ENCODE measurements at regions not wholly inside any gene's neighbourhood (a gene's known extent, or its start where the extent isn't known, plus 50 kb on each side); places are given as distances from the start of the nearest gene placed in this dataset.

DNA sequence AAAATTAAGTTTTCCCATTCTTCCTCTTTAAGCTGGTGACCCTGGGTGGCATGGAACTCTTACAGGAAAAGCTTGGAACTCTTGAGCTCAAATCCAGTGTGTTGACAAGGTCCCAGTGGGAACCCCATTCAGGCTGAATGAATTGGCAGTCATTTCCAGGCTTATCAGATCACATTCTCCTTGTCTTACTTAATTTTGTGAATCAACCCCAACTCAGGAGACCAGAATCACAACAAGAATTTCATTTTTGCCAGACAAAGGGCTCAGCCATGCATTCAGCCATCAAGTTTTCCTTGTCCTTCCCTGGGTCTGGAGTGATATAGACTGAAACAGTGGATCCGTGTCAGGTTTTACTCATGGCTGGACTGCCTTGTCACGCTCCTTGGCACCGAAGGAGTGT, 92.1 kb upstream of the EEF1E1 start:
- H3K4me3 ChIP-seq (ENCODE audit: low read depth, low read length) = no peak overlapping the region
- H3K4me1 Mint-ChIP-seq (ENCODE audit: low read depth, unreplicated experiment) = peaks cover 42% of the 10 kb centered on the region
- peak overlapping the region; percentile 45 for H3K27ac Mint-ChIP-seq (ENCODE audit: unreplicated experiment)
- TF ChIP-seq, protein P1, sequence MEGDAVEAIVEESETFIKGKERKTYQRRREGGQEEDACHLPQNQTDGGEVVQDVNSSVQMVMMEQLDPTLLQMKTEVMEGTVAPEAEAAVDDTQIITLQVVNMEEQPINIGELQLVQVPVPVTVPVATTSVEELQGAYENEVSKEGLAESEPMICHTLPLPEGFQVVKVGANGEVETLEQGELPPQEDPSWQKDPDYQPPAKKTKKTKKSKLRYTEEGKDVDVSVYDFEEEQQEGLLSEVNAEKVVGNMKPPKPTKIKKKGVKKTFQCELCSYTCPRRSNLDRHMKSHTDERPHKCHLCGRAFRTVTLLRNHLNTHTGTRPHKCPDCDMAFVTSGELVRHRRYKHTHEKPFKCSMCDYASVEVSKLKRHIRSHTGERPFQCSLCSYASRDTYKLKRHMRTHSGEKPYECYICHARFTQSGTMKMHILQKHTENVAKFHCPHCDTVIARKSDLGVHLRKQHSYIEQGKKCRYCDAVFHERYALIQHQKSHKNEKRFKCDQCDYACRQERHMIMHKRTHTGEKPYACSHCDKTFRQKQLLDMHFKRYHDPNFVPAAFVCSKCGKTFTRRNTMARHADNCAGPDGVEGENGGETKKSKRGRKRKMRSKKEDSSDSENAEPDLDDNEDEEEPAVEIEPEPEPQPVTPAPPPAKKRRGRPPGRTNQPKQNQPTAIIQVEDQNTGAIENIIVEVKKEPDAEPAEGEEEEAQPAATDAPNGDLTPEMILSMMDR (IDR thresholded peaks at IDR 0.05; ENCODE audit: insufficient read depth in 1 of 2, low read depth in 1 of 2, low read length in 1 of 2, severe bottlenecking in 1 of 2, unreplicated experiment in 1 of 2) = no peak
- peaks cover 55% of the 10 kb centered on the region for H3K4me1 ChIP-seq
- POLR2A ChIA-PET = interaction anchor here (1.2 kb wide), 1 partner anchor 63 kb away, joined by 4 read pairs; no protein-coding TSS in a partner anchor
- no TSS peak for BruUV-seq (replicated peaks)
- H3K4me3 Mint-ChIP-seq (ENCODE audit: unreplicated experiment) = no peak overlapping the region
- no peaks in the 10 kb centered on the region for H3K9me3 Mint-ChIP-seq (ENCODE audit: unreplicated experiment)
- H3K27me3 Mint-ChIP-seq (ENCODE audit: insufficient read depth, unreplicated experiment) = no peaks in the 10 kb centered on the region
- peaks cover 5% of the 10 kb centered on the region; the same call in 1 of the 2 replicates for H3K9me3 ChIP-seq
- no peaks in the 10 kb centered on the region for H3K27me3 ChIP-seq (replicated peaks; ENCODE audit: control insufficient read depth, insufficient read depth, low read length)
- intact Hi-C loops (cut with micrococcal nuclease; ENCODE audit: unreplicated experiment) = loop anchor here (2.0 kb wide), 1 partner anchor 28 kb away; no protein-coding TSS in a partner anchor
- peaks cover 43% of the 10 kb centered on the region for H3K36me3 Mint-ChIP-seq (ENCODE audit: insufficient read depth, unreplicated experiment)
- CTCF ChIA-PET = interaction anchor here (0.8 kb wide), 1 partner anchor 63 kb away, joined by 4 read pairs; no protein-coding TSS in a partner anchor
- H3K36me3 ChIP-seq (ENCODE audit: control insufficient read depth, insufficient read depth, low read length) = no peaks in the 10 kb centered on the region
- no peak for DNase-seq

DNA sequence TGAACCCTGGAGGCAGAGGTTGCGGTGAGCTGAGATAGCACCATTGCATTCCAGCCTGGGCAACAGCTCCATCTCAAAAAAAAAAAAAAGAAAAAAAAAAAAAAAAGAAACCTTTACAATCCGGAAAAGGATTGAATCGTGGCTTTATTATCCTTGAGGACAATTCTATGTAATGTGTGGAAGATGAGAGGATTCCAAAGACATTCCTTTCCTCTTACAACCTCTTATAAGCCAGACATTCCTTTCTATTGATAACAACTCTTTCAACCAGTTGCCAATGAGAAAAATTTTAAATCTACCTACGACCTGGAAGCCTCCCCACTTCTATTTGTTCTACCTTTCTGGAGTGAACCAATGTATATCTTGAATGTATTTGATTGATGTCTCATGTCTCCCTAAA, 91.2 kb upstream of the EEF1E1 start:
- no peaks in the 10 kb centered on the region for H3K27me3 ChIP-seq (replicated peaks; ENCODE audit: control insufficient read depth, insufficient read depth, low read length)
- H3K4me1 ChIP-seq = peaks cover 55% of the 10 kb centered on the region
- peaks cover 5% of the 10 kb centered on the region; the same call in 1 of the 2 replicates for H3K9me3 ChIP-seq
- TF ChIP-seq, protein P1 (IDR thresholded peaks at IDR 0.05; ENCODE audit: insufficient read depth in 1 of 2, low read depth in 1 of 2, low read length in 1 of 2, severe bottlenecking in 1 of 2, unreplicated experiment in 1 of 2) = no peak
- no peak overlapping the region for H3K4me3 Mint-ChIP-seq (ENCODE audit: unreplicated experiment)
- H3K27ac Mint-ChIP-seq (ENCODE audit: unreplicated experiment) = peak overlapping the region; percentile 45
- peak in 1 of 2 experiments; percentile 22 for DNase-seq
- peaks cover 44% of the 10 kb centered on the region for H3K36me3 Mint-ChIP-seq (ENCODE audit: insufficient read depth, unreplicated experiment)
- POLR2A ChIA-PET = interaction anchor here (1.2 kb wide), 1 partner anchor 62 kb away, joined by 4 read pairs; no protein-coding TSS in a partner anchor
- H3K27me3 Mint-ChIP-seq (ENCODE audit: insufficient read depth, unreplicated experiment) = no peaks in the 10 kb centered on the region
- intact Hi-C loops (cut with micrococcal nuclease; ENCODE audit: unreplicated experiment) = no loop called here
- CTCF ChIA-PET = interaction anchor here (0.6 kb wide), 1 partner anchor 136 kb away, joined by 4 read pairs; no protein-coding TSS in a partner anchor
- BruUV-seq (replicated peaks) = no TSS peak
- H3K4me3 ChIP-seq (ENCODE audit: low read depth, low read length) = no peak overlapping the region
- H3K9me3 Mint-ChIP-seq (ENCODE audit: unreplicated experiment) = no peaks in the 10 kb centered on the region
- no peaks in the 10 kb centered on the region for H3K36me3 ChIP-seq (ENCODE audit: control insufficient read depth, insufficient read depth, low read length)
- H3K4me1 Mint-ChIP-seq (ENCODE audit: low read depth, unreplicated experiment) = peaks cover 42% of the 10 kb centered on the region

DNA sequence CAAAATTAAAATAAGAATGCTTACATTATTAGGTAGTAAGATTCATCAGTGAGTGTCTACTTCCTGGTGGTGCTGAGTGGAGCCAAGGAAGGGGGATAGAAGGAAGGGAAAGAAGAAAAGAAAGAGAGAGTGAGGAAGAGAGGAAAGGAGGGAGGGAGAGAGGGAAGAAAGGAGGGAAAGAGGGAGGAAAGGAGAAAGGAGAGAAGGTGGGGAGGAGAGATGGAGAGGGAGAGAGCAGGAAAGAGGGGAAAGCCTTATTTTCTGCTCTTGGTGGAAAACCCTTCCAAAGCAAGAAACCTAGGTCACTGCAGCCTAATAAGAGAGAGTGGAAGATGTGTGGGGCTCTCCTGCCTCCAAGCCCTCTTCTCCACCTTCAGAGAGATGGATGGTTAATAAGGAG, 90.2 kb upstream of the EEF1E1 start:
- H3K27ac Mint-ChIP-seq (ENCODE audit: unreplicated experiment) = peak overlapping the region; percentile 65
- no peak for DNase-seq
- no peaks in the 10 kb centered on the region for H3K27me3 Mint-ChIP-seq (ENCODE audit: insufficient read depth, unreplicated experiment)

More for the DNA sequence above, 90.2 kb upstream of the EEF1E1 start:
- intact Hi-C loops (cut with micrococcal nuclease; ENCODE audit: unreplicated experiment) = no loop called here
- ChIA-PET CTCF (no interaction called here), POLR2A (no interaction called here)
- Mint-ChIP-seq H3K9me3 (ENCODE audit: unreplicated experiment) (no peaks in the 10 kb centered on the region), H3K4me3 (ENCODE audit: unreplicated experiment) (no peak overlapping the region), H3K36me3 (ENCODE audit: insufficient read depth, unreplicated experiment) (peaks cover 42% of the 10 kb centered on the region), H3K4me1 (ENCODE audit: low read depth, unreplicated experiment) (peaks cover 42% of the 10 kb centered on the region)
- Histone ChIP-seq H3K9me3 (peaks cover 5% of the 10 kb centered on the region; the same call in 1 of the 2 replicates), H3K4me3 (ENCODE audit: low read depth, low read length) (no peak overlapping the region), H3K36me3 (ENCODE audit: control insufficient read depth, insufficient read depth, low read length) (no peaks in the 10 kb centered on the region), H3K27me3 (replicated peaks; ENCODE audit: control insufficient read depth, insufficient read depth, low read length) (no peaks in the 10 kb centered on the region), H3K4me1 (peaks cover 55% of the 10 kb centered on the region)
- no TSS peak for BruUV-seq (replicated peaks)
- TF ChIP-seq, protein P1 (IDR thresholded peaks at IDR 0.05; ENCODE audit: insufficient read depth in 1 of 2, low read depth in 1 of 2, low read length in 1 of 2, severe bottlenecking in 1 of 2, unreplicated experiment in 1 of 2) = no peak

Data from Caco-2 (cell line).